Endometrium (tissue), 2 donors: ENCODE measurements at regions not wholly inside any gene's neighbourhood (a gene's known extent, or its start where the extent isn't known, plus 50 kb on each side); places are given as distances from the start of the nearest gene placed in this dataset.

Experiments used
- FAIRE-seq: peaks from 2 replicates; lab custom pipeline; 2012; peaks lifted over from hg19 to GRCh38; lab: Jason Lieb, UNC
- donor health status: control.
- donor health status: control.

DNA sequence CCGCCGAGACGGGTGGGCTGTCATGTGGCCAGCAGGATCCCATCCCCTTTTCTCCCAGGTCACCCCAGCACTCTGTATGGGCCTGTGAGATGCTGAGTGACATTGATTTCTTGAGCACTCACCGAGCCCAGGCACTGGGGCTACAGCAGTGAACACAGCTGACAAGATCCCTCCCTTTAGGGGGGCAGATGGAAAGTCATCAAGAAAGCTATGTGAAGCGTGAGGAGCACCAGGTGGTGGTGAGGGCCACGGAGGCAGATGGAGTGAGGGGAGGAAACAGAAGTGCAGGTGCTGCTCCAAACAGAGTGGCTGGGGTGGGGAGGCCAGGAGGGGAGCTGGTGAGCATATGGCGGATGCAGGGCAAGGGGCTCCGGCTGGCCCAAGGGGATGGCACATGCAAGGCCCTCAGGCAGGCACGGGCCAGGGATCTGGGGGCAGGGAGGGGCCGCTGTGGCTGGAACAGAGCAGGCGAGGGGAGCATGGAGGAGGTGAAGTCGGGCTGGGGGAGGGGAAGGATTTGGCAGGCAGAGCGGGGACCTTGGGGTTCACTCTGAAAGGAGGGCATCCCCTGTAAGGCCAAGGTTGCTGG, 184.0 kb downstream of the BMP7 start:
- no peak for FAIRE-seq

- no peak for FAIRE-seq
Observed at GRCh38 chr20:57083072-57083471, 183.4 kb downstream of the BMP7 start.

- FAIRE-seq, result no peak
Observed at GRCh38 chr20:57086066-57086465, 180.4 kb downstream of the BMP7 start.

DNA sequence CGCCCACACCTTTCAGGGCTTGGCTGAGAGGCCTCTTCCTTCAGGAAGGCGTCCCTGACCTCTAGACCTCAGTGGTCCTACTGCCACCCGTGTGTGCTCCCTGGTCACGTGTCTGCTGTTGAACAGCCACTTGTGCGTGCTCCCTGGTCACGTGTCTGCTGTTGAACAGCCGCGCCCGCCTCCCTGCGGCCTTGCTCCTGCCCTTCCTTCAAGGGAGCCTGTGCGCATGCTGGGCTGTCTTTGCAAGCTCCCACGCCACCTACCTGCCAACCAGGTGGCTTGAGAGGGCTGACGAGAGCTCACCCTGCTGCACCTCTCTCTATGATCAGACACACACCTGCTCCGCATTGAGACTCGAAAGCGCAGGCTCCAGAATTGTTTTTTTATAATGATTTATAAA, 179.3 kb downstream of the BMP7 start:
- no peak for FAIRE-seq

DNA sequence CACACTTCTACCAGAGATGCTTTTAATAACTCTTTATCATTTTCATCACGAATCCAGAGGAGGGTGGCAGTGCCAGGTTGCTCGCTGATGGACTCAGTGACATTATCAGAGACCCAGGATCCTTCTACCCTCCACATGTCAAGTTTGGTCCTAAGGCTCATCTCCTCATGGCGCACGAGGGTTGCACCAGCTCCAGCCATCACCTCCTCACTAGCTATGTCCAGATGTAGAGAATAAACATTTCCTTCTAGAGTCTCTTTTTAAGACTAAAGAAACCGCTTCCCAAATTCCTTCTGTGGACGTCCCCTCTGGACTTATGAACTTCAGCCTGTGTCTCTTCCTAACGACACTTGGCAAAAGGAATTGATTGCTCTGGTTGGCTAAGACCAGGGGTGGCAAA, 178.7 kb downstream of the BMP7 start:
- FAIRE-seq, result no peak

- FAIRE-seq, result no peak
Observed at GRCh38 chr20:57088436-57088835, 178.0 kb downstream of the BMP7 start.

GRCh38 chr20:57089699-57090144, 176.7 kb downstream of the BMP7 start:
- no peak for FAIRE-seq

- FAIRE-seq, result no peak
Observed at GRCh38 chr20:57090590-57091560, 175.6 kb downstream of the BMP7 start.

GRCh38 chr20:57091748-57092111, 174.7 kb downstream of the BMP7 start:
- no peak for FAIRE-seq

- FAIRE-seq, result no peak
Observed at GRCh38 chr20:57092112-57092899, 174.1 kb downstream of the BMP7 start.

DNA sequence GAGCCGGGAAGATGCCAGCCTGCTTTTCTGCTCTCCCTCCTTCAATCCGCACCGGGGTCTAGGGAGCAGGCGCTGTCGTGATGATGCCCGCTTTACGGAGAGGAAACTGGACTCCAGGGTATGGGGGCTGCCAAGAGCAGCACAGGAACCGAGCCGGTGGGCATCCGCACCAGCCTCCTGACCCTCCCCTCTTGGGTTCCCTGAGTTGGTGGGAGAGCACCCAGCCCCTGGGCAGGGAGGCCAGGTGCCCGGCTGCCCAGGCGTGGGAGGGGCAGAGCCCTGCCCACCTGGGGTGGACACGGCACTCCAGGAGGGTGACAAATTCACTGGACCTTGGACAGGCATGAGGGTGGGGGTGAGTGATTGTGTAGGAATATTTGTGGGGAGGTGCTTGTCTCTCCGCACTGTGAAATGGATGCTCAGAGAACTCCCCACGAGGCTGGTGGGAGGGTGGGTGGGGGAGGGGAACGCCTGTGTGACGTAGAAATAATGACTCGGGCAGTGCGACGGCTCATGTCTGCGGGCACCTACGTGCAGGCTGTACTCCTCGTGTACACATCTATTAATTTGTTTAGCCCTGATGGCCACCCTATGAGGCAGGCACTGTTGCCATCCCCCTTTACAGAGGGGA, 173.4 kb downstream of the BMP7 start:
- no peak for FAIRE-seq

GRCh38 chr20:57093766-57094165, 172.7 kb downstream of the BMP7 start:
- no peak for FAIRE-seq

- FAIRE-seq, result no peak
Observed at GRCh38 chr20:57094252-57094891, 172.1 kb downstream of the BMP7 start.

- FAIRE-seq, result no peak
Observed at GRCh38 chr20:57094991-57095390, 171.4 kb downstream of the BMP7 start.

GRCh38 chr20:57095426-57095825, 171.0 kb downstream of the BMP7 start:
- FAIRE-seq, result no peak

DNA sequence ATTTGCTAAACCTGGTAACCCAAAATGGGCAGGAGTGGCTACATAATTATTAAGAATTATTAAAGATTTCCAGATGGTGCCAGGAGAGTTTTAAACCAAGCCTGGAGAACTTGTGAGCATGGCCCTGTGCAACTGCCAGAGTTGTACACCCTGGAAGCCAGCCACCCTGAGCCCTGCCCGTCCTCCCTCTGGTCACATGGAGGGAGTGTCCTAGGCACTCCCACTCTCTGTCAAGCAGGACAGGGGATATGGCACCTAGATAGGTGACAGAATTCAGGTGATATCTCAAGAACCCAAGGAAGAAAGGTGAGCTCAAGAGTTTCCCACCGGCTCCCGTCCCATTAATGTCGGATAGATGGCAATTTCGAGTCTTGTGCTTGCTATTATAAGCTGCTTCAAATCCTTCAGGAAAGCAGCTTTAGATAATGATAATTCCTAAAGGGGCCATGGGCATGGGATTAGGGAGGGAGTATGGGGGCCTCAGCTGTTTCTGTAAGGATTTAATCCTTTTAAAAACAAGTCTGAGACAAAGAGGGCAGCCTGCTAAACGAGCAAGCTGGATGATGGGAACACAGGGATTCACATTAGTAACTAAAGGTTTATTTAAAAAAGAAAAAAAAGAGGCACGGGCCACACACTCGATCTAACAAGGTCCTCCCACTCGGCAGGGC, 169.1 kb downstream of the BMP7 start:
- no peak for FAIRE-seq

- no peak for FAIRE-seq
Observed at GRCh38 chr20:57102160-57102559, 164.3 kb downstream of the BMP7 start.

- no peak for FAIRE-seq
Observed at GRCh38 chr20:57102566-57102965, 163.9 kb downstream of the BMP7 start.

- no peak for FAIRE-seq
Observed at GRCh38 chr20:57103146-57103800, 163.2 kb downstream of the BMP7 start.

DNA sequence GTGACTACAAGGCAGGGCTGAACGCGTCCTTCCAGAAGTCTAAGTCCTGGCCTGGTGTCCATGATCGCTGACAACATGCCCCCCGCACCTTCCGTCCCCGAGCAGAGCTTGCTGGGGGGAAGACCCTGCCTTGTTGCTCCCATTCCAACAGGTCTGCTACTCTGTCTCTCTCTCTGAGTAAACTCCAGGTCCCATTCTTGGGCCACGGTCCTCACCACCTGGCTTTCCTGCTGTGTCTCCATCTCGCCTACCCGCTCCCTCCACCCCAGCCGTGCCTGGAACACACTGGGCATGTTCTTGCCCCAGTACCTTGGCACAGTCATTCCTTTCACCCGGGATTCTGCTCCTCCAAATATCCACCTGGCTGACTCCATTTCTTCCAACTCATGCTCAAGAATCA, 162.3 kb downstream of the BMP7 start:
- FAIRE-seq, result no peak
